HuH-7.5 (cell line): ENCODE measurements at regions not wholly inside any gene's neighbourhood (a gene's known extent, or its start where the extent isn't known, plus 50 kb on each side); places are given as distances from the start of the nearest gene placed in this dataset.

Experiments used
- DNase-seq: peaks from one replicate; pipeline ENCODE4 v3.0.0; 2011; ENCODE audit warnings: low spot score

DNA sequence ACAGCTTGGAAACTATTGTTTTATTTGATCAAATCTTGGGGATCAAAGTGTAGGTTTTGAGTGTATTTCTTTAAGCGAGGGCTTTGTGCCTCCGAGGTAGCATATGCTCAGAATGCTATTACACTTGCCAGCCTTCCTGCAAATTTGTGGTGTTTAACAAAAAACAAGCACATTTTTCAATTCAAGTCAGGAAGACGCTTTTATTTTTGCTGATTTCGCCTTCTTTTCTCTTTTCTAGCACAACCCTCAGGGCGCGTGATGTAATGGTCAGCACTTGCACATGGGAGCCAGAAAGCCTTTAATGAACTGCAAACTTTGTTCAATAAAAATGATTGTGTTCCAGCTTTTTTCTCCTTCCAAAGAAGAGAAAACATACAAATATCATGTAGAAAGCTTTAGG, 466.5 kb downstream of the PRKD1 start:
- DNase-seq, result no peak

DNA sequence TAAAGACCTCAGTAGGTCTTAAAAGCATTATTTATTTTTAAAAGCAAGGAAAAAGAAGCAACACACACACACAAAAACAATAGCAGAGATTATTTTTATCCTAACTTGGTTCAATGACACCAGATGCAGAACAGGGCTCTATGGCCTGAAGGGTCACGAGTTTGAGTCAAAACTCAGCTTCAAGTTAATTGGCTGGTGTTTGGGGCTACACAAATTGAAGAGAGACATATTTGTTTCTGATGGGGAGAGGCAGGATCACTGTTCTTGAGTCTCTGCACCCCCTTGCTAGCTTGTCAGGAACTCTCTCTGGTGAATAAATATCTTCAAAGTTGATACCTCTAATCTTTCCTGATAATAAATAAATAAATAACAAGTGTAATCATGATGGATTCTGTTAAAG, 466.1 kb downstream of the PRKD1 start:
- no peak for DNase-seq

DNA sequence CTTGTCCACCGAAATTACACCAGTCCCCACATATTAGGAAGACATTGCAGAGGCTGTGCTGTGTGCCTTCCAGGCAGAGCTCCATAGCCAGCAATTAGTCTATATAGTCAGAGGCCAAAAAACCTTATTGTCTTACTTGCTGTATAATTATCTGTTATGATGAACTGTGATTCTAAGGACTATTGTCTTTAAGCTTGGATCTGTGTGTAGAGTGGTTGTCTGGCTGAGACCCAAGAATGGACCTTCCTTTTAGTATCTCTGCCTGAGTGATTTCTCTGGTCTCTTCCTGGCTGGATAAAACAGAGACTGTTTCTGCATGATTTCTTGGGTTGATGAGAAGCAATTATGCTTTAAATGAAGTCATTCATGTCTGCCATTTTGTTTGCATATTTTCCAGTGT, 465.3 kb downstream of the PRKD1 start:
- no peak for DNase-seq

DNA sequence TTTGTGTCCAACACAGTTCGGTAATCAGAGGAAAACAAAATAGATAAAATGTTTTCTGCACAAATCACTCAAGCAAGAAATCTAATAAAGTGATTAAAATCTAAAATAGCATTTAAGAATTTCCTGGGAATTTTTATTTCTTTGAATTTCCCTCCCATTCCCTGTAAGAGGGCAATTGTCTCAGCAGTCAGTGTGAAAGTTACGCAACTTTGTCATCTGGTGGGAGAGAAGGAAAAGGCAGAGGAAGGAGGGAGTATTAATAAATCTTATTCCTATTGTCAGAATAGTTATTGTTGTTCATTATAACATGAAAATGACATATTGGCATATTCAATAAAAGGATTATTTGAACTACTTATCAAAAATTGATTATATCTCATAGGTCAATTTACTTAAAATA, 464.9 kb downstream of the PRKD1 start:
- DNase-seq, result no peak

DNA sequence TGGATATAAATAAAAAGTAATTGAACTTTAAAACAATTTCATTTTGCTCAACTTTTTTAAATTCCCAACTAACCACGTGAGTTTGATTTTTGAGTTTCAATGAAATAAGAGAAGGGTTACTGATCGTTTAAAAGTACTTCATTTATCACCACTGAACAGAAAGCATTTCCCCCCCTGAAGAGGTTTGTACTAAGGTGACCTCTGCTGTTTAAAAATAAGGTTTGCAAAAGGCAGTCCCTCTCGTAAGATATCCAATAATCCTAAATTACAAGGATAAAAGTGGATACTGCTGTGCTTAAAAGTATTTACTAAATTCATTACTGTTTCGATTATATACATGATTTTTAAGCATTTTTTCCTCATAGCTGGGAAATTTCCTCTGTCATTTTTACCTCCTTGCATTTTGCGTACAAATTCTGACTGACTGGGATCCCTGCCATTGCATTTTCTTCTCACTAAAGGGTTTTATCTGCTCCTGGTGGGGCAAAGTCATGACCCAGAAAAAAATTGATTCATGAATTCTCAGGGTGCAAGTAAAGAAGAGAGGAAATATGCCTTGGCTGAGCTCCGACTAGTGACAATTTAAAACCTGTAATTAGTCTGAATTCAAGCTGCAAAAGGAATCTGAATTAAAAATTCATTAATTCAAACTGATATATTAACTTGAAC, 463.8 kb downstream of the PRKD1 start:
- no peak for DNase-seq

DNA sequence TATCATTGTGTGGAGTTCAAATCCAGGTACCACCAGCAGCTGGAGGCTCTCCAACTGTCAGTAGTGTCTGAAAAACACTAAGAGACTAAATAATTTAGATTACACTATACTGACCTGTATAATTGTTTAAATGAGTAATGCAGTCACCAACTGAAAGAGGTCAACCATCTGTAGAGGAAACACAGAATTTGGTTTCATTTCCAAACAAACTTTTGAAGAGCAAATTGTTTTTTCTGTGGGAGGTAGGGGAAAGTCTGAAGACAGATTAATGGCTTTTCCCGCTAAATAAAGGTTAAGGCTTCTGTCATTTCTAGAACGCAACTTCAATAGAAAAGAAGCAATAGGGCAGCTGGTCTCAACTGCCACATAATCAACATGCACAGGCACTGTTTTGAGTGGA, 462.6 kb downstream of the PRKD1 start:
- no peak for DNase-seq

DNA sequence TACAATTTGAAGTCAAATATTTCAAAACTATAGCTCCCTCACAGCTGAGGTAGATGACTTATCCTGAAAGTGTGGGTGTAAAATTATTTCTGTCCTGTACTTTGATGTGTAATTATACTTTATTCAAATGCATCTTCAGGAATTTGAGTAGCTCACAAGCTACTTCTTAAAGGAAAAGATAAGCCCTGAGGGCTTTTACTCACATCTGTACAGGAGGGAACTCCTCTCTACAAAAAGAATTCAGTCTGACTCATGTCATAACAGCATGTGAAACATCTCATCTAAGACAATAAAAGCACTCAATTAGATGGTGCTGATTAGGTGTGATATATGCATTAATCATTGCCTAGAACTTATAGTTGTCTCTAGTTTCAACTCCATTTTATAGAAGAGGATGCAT, 452.0 kb downstream of the PRKD1 start:
- DNase-seq, result no peak

DNA sequence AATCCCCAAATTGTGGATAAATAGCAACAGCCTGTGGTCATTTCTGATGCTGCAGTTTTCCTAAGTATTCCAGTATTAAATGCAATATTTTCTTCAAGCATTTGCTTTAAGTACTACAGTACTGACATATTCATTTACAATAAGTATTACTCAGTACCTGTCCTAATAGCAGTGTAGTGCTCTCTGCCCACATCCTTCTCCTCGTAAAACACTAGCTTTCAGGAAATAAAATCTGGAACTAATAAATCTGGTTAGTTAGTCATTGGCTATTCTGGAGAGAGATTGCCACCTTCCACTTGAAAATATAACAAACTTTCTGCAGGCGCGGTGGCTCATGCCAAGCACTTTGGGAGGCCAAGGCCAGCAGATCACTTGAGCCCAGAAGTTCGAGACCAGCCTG, 441.5 kb downstream of the PRKD1 start:
- no peak for DNase-seq

DNA sequence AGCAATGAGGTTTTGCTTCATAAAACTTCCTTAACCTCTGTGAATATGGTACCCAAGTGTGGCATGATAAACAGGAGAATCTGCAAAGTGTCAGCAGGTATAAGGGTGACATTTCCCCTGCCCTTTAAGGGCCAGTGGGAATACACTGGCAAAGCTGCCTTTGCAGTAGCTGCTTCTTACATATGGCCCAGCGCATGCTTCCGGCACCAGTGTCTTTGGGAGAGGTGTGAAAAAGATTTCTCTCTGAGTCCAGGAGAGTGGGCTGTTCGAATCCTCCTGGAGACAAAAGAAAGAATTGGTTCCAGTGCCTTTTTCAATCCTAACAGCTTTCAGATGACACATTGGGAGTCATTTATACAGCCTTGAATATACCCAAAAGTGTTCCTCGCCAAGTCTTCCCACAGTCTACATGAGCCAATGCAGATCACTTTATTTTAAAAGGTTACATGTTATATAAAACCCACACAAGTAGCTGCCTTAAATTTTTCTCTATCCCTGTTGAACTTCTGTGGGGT, 437.7 kb downstream of the PRKD1 start:
- no peak for DNase-seq

DNA sequence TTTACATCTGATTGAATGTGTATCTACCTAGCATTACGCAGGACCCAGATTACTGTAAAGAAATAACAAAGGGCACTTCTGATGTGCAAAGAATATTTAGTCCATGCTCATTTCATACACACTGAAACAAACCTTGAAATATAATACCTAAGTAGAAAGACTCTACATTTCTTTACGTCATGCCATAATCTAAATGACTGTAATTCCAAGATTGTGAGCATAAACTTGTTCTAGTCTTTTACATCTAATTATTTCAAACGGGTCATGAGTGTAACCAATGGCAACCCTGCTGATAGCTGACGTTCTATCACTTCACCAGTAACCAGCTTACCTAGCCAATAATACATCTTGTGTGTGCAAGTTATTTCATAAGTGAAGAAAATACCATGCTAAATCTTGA, 433.8 kb downstream of the PRKD1 start:
- DNase-seq, result no peak

DNA sequence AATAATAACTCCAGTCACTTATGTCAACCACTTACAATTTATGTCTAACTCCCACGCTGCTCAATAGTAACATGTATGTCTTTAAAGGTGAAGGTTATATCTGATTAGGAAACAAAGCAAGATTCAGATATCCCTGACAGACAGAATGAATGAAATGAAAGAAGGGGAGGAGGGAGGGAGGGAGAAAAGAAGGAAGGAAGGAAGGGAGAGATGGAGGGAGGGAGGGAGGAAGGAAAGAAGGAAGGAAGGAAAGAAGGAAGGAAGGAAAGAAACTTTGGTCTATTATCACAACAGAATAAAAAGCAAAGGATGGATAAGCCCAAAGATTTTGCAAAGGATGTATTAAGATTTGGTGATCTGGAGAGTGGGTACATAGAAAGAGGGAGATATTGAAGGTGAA, 433.3 kb downstream of the PRKD1 start:
- DNase-seq, result no peak

DNA sequence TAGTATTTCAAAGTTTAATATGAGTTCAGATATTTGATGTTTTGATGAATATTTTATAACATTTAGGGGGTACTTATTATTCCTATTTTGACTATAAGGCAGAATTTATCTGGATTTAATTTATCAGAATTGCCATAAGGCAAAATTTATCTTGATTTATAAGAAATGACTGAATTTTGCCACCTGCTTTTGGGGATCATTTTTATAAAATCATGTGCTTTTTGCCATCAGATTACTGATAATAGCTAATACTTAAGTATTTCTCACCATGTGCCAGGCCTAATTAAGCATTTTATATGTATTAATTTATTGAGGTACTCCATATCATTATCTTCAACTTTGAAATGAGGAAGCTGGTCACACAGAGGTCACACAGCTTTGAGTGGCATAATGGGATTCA, 423.7 kb downstream of the PRKD1 start:
- DNase-seq, result no peak

DNA sequence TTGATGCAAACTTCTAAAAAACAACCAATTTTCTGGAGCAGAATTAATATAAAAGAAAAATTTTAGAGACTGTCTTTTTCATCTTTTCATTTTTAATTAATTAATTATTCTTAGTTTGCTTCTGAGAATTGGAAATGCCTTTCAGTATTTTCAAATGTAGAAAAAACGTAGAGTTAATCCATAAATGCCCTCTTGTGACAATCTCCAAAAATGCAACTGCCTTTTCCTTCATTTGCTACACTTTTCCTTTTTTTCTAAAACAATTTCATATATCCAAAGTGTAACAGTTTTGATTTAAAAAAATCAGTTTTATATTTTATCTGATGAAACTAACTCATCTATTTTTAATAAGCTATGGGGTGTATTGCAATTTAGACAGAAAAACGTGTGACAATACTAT, 409.3 kb downstream of the PRKD1 start:
- no peak for DNase-seq

DNA sequence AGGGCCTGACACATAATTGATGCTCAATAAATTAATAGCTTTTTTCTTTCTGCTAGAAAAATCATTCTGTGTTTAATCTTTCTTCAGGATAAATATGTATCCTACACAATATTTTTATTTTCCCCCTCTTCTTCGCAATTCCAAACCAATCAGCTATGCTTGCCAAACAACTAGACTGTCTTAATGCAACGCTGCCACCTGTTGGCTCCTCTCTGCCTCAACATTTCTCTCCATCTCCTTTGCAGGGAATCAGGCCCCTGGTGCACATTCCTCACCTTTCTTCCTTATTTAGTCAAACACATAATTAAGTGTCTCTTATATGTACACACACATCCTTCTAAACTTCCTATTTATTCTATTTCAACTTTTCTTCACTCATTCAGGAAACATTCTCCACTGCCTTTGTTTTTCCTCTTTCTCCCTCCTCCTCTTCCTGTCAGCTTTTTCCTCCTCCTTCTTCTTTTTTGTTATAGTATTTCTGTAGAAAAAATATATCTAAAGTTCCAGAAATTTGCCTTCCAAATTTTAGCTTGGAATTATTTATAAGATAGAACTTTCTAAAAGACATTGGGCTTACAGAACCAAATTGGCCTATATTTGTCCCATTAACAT, 406.0 kb downstream of the PRKD1 start:
- DNase-seq, result no peak
